HG02763 (cell line): ENCODE measurements at regions not wholly inside any gene's neighbourhood (a gene's known extent, or its start where the extent isn't known, plus 50 kb on each side); places are given as distances from the start of the nearest gene placed in this dataset.

Source experiments
- ATAC-seq: cut with Tn5 transposase; IDR thresholded peaks from one replicate; pipeline ENCODE4 v1.9.1; 2021; ENCODE audit warnings: mild to moderate bottlenecking, moderate library complexity; ENCODE audit not compliant: unreplicated experiment

- ATAC-seq: no peak
Measured at GRCh38 chr11:104541701-104542100, 356.6 kb downstream of the CASP12 start.

- no peak for ATAC-seq
Measured at GRCh38 chr11:104538313-104538712, 359.9 kb downstream of the CASP12 start.

GRCh38 chr11:104534278-104534677 lies 364.0 kb downstream of the CASP12 start:
- ATAC-seq: no peak

- ATAC-seq: no peak
Measured at GRCh38 chr11:104531894-104532293, 366.4 kb downstream of the CASP12 start.

- ATAC-seq: no peak
Measured at GRCh38 chr11:104531075-104531474, 367.1 kb upstream of the PDGFD start.

- no peak for ATAC-seq
Measured at GRCh38 chr11:104529906-104530305, 366.0 kb upstream of the PDGFD start.

GRCh38 chr11:104529213-104529612 lies 365.3 kb upstream of the PDGFD start:
- ATAC-seq: no peak

GRCh38 chr11:104526006-104526405 lies 362.1 kb upstream of the PDGFD start:
- ATAC-seq: no peak

- no peak for ATAC-seq
Measured at GRCh38 chr11:104525416-104525815, 361.5 kb upstream of the PDGFD start.

- ATAC-seq: no peak
Measured at GRCh38 chr11:104524254-104524653, 360.3 kb upstream of the PDGFD start.

- ATAC-seq: no peak
Measured at GRCh38 chr11:104523611-104524010, 359.7 kb upstream of the PDGFD start.

GRCh38 chr11:104522650-104523049 lies 358.7 kb upstream of the PDGFD start:
- no peak for ATAC-seq

- ATAC-seq: no peak
Measured at GRCh38 chr11:104522123-104522522, 358.2 kb upstream of the PDGFD start.

GRCh38 chr11:104510169-104510568 lies 346.2 kb upstream of the PDGFD start:
- no peak for ATAC-seq

GRCh38 chr11:104490182-104490581 lies 326.2 kb upstream of the PDGFD start:
- ATAC-seq: no peak

- no peak for ATAC-seq
Measured at GRCh38 chr11:104488561-104488960, 324.6 kb upstream of the PDGFD start.

- ATAC-seq: no peak
Measured at GRCh38 chr11:104487046-104487806, 323.3 kb upstream of the PDGFD start.

- ATAC-seq: no peak
Measured at GRCh38 chr11:104484804-104485554, 321.0 kb upstream of the PDGFD start.

- no peak for ATAC-seq
Measured at GRCh38 chr11:104476898-104477297, 313.0 kb upstream of the PDGFD start.

GRCh38 chr11:104476454-104476853 lies 312.5 kb upstream of the PDGFD start:
- no peak for ATAC-seq

- ATAC-seq: no peak
Measured at GRCh38 chr11:104467404-104467803, 303.5 kb upstream of the PDGFD start.

- ATAC-seq: no peak
Measured at GRCh38 chr11:104465321-104465720, 301.4 kb upstream of the PDGFD start.
